ENCODE measurements at regions not wholly inside any gene's neighbourhood (a gene's known extent, or its start where the extent isn't known, plus 50 kb on each side); places are given as distances from the start of the nearest gene placed in this dataset.

- TF ChIP-seq, protein P1, sequence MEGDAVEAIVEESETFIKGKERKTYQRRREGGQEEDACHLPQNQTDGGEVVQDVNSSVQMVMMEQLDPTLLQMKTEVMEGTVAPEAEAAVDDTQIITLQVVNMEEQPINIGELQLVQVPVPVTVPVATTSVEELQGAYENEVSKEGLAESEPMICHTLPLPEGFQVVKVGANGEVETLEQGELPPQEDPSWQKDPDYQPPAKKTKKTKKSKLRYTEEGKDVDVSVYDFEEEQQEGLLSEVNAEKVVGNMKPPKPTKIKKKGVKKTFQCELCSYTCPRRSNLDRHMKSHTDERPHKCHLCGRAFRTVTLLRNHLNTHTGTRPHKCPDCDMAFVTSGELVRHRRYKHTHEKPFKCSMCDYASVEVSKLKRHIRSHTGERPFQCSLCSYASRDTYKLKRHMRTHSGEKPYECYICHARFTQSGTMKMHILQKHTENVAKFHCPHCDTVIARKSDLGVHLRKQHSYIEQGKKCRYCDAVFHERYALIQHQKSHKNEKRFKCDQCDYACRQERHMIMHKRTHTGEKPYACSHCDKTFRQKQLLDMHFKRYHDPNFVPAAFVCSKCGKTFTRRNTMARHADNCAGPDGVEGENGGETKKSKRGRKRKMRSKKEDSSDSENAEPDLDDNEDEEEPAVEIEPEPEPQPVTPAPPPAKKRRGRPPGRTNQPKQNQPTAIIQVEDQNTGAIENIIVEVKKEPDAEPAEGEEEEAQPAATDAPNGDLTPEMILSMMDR (IDR thresholded peaks at IDR 0.05): no peak
- no peak for TF ChIP-seq POLR2AphosphoS5 (IDR thresholded peaks at IDR 0.05)
- TF ChIP-seq POLR2A (IDR thresholded peaks at IDR 0.05): no peak
- TF ChIP-seq EP300 (IDR thresholded peaks at IDR 0.05): no peak
Measured at GRCh38 chr5:11973469-11973868, 69.2 kb upstream of the CTNND2 start.
